SHP77 (cell line): ENCODE measurements at regions not wholly inside any gene's neighbourhood (a gene's known extent, or its start where the extent isn't known, plus 50 kb on each side); places are given as distances from the start of the nearest gene placed in this dataset.
"Not testable (repeated sequence)": the region's sequence is repeated elsewhere in the genome, so short reads cannot be mapped to it uniquely, and the experiment has no call there.

Experiments
- DNase-seq, 2 experiments: peaks; one replicate each; lab custom pipeline; 2025; lab: John Stamatoyannopoulos, UW

GRCh38 chr3:13248640-13249039 lies 171.5 kb downstream of the NUP210 start:
- DNase-seq, result no peak

- no peak for DNase-seq
These were observed 172.4 kb upstream of the IQSEC1 start for GRCh38 chr3:13245615-13245978.

- DNase-seq, result no peak
These were observed 170.4 kb upstream of the IQSEC1 start for GRCh38 chr3:13243586-13243985.

GRCh38 chr3:13242364-13242737 lies 169.1 kb upstream of the IQSEC1 start:
- no peak for DNase-seq

- DNase-seq, result no peak
These were observed 168.6 kb upstream of the IQSEC1 start for GRCh38 chr3:13241621-13242363.

GRCh38 chr3:13240928-13241618 lies 167.8 kb upstream of the IQSEC1 start:
- no peak for DNase-seq

GRCh38 chr3:13239467-13239760 lies 166.2 kb upstream of the IQSEC1 start:
- no peak for DNase-seq

GRCh38 chr3:13238687-13239466 lies 165.6 kb upstream of the IQSEC1 start:
- no peak for DNase-seq

GRCh38 chr3:13237776-13238490 lies 164.7 kb upstream of the IQSEC1 start:
- no peak for DNase-seq

- DNase-seq, result no peak
These were observed 163.4 kb upstream of the IQSEC1 start for GRCh38 chr3:13236557-13237173.

GRCh38 chr3:13235897-13236296 lies 162.7 kb upstream of the IQSEC1 start:
- DNase-seq, result peak in 1 of 2 experiments; percentile 11

- DNase-seq, result no peak
These were observed 161.8 kb upstream of the IQSEC1 start for GRCh38 chr3:13235079-13235478.

- no peak for DNase-seq
These were observed 161.4 kb upstream of the IQSEC1 start for GRCh38 chr3:13234666-13235065.

GRCh38 chr3:13233487-13234485 lies 160.6 kb upstream of the IQSEC1 start:
- DNase-seq, result no peak

- no peak for DNase-seq
These were observed 158.8 kb upstream of the IQSEC1 start for GRCh38 chr3:13231781-13232666.

- peak; percentile 32 to 38 for DNase-seq
These were observed 156.2 kb upstream of the IQSEC1 start for GRCh38 chr3:13229273-13229949.

GRCh38 chr3:13228584-13228983 lies 155.4 kb upstream of the IQSEC1 start:
- no peak for DNase-seq

GRCh38 chr3:13228169-13228568 lies 154.9 kb upstream of the IQSEC1 start:
- not testable (repeated sequence) for DNase-seq
